Fibroblast of skin of right quadriceps (primary cell): ENCODE measurements at regions not wholly inside any gene's neighbourhood (a gene's known extent, or its start where the extent isn't known, plus 50 kb on each side); places are given as distances from the start of the nearest gene placed in this dataset.
"Not testable (repeated sequence)": the region's sequence is repeated elsewhere in the genome, so short reads cannot be mapped to it uniquely, and the experiment has no call there.

Experiments
- DNase-seq: peaks from one replicate; pipeline ENCODE4 v3.0.0-alpha.2; 2013

GRCh38 chr3:35064761-35065160 is 574.6 kb upstream of the ARPP21 start:
- DNase-seq, result no peak

DNA sequence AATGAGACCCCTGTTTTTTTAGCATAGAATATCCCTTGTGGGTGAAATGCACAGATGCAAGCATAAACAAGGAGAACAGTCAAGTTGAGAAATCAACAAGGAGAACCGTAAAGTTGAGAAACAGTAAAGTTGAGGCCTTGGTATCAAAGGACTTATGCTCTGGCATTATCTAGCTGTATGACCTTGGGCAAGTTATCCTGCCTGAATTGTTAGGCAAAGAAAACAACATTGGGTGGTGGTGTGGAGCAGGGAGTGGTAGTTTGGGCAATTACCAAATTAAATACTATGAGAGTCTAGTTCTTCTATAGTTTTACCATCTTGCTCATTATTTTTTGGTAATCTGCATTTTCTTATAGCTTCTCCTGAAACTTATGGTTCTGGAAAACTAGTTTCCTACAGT is 573.4 kb upstream of the ARPP21 start:
- no peak for DNase-seq

- DNase-seq, result no peak
Measured at GRCh38 chr3:35067750-35068149, 571.6 kb upstream of the ARPP21 start.

DNA sequence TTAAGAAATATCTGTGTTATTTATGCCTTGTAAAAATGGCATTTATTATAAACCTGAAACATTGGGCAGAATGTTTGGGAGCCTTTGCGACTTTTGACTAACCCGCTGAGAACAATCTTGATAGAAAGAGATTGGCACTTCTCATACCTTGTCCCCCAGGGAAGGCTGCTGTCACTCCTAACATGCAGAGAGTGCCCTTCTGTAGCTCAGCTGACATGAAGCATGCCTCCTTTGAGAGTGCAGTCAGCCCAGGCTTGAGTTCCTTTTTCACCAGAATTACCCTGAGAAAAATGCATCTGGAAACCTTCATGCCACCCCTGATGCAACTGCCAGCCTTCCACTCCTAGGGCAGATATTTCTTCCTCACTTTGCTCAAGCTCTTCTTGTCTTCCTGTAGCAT is 569.2 kb upstream of the ARPP21 start:
- DNase-seq, result no peak

DNA sequence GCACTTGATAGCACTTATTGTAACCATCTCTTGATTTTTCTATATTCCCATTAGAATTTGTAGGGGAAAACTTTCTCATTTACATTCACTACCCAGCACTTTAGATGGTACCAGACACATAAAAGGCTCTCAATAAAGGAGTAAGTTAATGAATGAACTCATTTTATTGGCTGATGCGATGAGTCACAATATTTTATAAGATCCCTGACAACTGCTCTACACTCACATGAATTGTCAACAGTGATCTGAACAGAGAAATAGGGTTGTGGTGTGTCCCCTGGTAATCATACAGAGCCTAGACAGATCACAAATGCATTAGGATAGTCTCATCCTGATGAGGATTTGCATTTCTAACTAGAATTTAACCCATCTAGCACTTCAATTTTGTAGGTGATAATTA is 567.6 kb upstream of the ARPP21 start:
- DNase-seq, result no peak

GRCh38 chr3:35078780-35079179 is 560.5 kb upstream of the ARPP21 start:
- DNase-seq, result no peak

- no peak for DNase-seq
Measured at GRCh38 chr3:35079403-35079802, 559.9 kb upstream of the ARPP21 start.

DNA sequence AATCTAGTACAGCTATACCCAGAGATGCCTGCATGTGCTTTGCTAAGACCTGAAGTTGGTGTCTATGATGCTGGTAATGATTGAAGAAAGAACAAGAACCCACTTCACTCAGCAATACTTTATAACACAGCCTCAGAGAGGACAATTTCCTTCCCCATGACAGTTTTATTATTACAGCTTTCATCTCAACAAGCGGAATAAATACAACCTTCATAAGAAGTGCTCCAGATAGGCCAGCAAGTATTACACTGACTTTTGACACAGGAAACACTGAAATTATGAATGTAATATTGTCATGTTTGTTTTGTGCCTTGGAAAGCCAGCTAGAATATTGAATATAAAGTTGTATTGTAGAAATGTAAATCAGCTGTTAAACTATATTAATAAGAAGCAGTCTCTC is 557.4 kb upstream of the ARPP21 start:
- DNase-seq, result no peak

DNA sequence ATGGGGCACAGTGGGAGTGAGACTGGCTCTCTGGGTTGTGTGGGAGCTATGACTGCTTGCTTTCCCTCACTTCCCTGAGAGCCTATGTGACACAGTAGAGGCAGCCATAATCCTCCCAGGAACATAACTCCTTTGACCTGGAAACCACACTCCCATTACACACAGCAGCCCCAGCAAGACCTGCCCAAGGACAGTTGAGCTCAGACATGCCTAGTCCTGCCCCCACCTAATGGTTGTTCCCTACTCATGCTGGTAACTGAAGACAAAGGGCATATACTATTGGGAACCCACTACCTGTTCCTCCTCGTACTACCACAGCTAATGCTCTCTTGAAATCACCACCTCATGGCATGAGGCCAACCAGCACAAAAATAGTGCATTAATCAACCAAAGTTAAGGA is 550.4 kb upstream of the ARPP21 start:
- no peak for DNase-seq

- no peak for DNase-seq
Measured at GRCh38 chr3:35114686-35115085, 524.6 kb upstream of the ARPP21 start.

DNA sequence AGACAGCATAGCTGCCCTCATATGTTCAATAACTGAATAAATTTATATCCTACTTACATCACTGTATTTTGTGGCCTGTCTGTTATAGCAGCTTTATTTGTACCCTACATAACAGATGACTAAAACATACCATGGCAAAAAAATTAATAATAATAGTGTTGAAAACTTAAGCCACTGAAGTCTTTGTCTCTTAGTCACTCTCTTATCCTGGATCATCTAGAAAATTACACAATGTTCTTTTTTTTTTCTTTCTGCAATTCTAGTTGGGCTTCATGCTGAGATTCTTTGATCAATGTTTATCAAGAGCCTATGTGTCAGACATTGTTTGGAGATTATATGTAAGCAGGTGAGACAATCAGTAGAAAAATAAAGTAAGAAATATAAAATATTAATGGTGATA is 519.3 kb upstream of the ARPP21 start:
- DNase-seq, result no peak

- no peak for DNase-seq
Measured at GRCh38 chr3:35137612-35138011, 501.7 kb upstream of the ARPP21 start.

- no peak for DNase-seq
Measured at GRCh38 chr3:35141406-35141805, 497.9 kb upstream of the ARPP21 start.

GRCh38 chr3:35144011-35144410 is 495.3 kb upstream of the ARPP21 start:
- no peak for DNase-seq

- DNase-seq, result not testable (repeated sequence)
Measured at GRCh38 chr3:35146256-35147035, 492.9 kb upstream of the ARPP21 start.

DNA sequence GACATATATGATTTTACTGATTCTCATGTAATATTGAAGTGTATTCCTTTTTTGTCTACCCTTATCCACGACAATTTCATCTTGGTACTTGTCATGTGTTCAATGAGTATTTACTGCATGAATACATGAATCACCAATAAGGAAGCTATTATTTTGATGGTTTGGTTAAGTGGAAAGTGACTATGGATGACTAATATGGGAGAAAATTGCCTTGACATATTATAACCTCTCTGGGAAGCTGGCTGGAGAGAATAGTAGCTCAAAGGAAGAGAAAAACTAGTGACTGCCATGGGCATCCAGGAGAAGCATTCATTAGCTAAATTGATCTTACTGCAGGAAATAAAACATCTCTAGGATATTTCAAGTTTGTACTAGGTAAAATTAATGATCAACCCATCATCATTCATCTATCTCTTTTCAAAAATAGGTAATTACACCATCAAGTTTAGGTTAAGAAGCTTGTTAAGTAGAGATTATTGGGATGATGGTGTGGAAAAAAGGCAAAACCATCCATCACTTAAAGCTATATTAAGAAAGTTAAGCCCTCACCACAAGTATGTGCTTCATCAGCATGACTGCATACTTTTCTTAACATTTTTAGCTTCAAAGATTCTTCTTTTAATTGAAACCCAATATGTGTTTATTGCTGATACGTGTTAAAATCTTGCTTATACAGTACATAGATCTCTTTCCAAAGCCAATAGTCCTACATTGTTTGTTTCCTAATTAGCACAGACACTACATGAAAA is 455.2 kb upstream of the ARPP21 start:
- peak; percentile 49 for DNase-seq

- peak; percentile 52 for DNase-seq
Measured at GRCh38 chr3:35184775-35185174, 454.6 kb upstream of the ARPP21 start.

DNA sequence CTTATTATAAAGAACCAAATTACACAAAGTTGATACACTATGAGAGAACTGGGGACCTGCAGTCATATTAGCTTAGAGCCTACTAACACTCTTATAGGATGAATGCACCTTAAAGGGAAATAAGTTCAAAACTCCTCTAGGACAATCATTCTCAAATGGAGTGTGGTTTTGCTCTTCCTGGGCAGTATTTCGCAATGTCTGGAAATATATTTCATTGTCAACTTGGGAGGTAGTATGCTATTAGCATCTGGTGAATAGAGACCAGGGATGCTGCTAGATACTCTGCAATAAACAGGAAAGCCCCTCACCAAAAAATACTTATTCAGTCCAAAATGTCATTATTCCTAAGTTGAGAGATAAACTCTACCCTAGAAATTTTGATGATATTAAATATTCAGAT is 451.4 kb upstream of the ARPP21 start:
- no peak for DNase-seq

DNA sequence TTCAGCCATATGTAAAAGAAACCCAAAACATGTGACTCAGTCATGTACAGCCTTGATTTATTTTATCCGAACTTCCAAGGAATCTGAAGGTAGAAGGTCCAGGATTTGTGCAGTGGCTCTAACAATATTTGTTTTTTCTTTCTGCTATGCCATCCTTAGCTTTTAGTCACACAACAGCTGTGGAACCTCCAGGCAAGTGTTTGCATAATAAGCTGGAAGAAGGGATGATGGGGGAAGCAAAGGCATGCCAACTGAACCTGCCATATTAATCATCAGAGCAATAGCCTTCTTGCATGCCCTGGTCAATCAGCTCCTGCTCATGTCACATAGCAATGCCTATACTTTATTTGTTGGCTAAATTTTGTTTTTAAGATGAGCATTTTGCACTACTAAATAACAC is 444.7 kb upstream of the ARPP21 start:
- no peak for DNase-seq

DNA sequence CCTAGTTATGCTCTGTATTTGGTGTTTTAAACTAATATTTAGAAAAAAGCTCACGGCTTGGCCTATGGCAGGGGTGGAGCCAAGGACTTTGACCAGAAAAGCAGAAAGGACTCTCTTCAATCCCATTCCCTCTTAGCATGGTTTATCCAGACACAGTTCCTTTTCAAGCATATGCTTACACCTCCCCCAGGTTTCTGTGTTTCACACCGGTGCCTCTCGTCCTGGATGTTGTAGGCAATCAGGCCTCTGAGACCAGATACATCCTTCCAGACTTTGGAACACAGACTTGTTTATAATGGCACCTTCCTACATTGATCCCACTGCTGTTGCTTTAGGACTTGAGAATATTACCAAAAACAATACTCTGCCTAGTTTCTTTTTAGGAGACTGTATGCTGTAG is 440.5 kb upstream of the ARPP21 start:
- no peak for DNase-seq

DNA sequence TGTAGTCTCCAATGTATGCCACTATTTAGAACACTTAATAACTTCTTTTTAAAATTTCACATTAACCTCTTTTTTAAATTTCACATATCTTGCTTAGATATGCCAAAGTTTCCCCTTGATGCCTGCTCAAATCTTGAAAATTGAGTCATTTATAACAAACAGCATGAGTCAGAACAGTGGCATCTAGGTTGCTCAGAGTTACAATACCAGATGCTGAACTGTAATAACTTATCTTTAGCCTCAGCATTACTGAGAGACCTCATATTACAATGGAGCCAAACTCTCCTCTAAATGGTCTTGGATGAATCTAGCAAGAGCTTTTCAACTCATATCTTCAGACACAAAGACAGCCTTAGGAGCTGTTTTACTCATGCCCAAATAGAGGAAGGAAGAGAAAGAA is 439.3 kb upstream of the ARPP21 start:
- peak; percentile 47 for DNase-seq

GRCh38 chr3:35201211-35201610 is 438.1 kb upstream of the ARPP21 start:
- DNase-seq, result no peak

- DNase-seq, result no peak
Measured at GRCh38 chr3:35215525-35216500, 423.5 kb upstream of the ARPP21 start.
